ENCODE measurements at regions not wholly inside any gene's neighbourhood (a gene's known extent, or its start where the extent isn't known, plus 50 kb on each side); places are given as distances from the start of the nearest gene placed in this dataset.

DNA sequence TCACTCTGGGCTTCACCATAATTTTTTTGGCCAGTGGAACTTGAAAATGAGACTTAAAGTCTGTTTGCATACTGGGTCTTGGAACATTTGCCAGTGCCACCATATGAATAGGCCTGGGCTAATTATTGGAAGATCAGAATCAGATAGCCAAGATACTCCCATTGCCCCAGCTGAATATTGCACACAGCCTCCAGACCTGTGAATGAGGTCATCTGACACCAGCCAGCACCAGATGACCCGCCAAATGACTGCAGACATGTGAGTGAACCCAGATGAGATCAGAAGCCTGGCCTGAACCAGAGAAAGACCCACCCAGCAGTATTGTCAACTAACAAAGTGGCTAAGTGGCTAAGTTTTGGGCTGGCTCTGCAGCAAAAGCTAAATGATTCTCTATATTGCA lies 220.5 kb upstream of the MPDZ start:
- no peak for TF ChIP-seq EZH2 (IDR thresholded peaks at IDR 0.05; ENCODE audit: insufficient read depth, poor library complexity, severe bottlenecking)
- no peak for TF ChIP-seq EZH2phosphoT487 (IDR thresholded peaks at IDR 0.05; ENCODE audit: insufficient read depth, low read depth)

Data from GM23248 (cell line).